ENCODE measurements at regions not wholly inside any gene's neighbourhood (a gene's known extent, or its start where the extent isn't known, plus 50 kb on each side); places are given as distances from the start of the nearest gene placed in this dataset.

GRCh38 chr20:42020316-42020715, 402.1 kb upstream of the CHD6 start:
- DNase-seq = no peak
- H3K27ac ChIP-seq = no peak overlapping the region
- H3K4me1 ChIP-seq = no peaks in the 10 kb centered on the region
- H3K27me3 ChIP-seq = no peaks in the 10 kb centered on the region
- 43 to 56% methylated on average over 4 of the region's 4 CpGs for WGBS, 2 donors
- TF ChIP-seq EP300 (IDR thresholded peaks at IDR 0.05) (no peak), POLR2A (IDR thresholded peaks at IDR 0.05) (no peak), POLR2AphosphoS5 (IDR thresholded peaks at IDR 0.05) (no peak)
- TF ChIP-seq, protein P1, sequence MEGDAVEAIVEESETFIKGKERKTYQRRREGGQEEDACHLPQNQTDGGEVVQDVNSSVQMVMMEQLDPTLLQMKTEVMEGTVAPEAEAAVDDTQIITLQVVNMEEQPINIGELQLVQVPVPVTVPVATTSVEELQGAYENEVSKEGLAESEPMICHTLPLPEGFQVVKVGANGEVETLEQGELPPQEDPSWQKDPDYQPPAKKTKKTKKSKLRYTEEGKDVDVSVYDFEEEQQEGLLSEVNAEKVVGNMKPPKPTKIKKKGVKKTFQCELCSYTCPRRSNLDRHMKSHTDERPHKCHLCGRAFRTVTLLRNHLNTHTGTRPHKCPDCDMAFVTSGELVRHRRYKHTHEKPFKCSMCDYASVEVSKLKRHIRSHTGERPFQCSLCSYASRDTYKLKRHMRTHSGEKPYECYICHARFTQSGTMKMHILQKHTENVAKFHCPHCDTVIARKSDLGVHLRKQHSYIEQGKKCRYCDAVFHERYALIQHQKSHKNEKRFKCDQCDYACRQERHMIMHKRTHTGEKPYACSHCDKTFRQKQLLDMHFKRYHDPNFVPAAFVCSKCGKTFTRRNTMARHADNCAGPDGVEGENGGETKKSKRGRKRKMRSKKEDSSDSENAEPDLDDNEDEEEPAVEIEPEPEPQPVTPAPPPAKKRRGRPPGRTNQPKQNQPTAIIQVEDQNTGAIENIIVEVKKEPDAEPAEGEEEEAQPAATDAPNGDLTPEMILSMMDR (IDR thresholded peaks at IDR 0.05) = no peak
- H3K4me3 ChIP-seq = no peak overlapping the region
- no peaks in the 10 kb centered on the region for H3K9me3 ChIP-seq
- no peaks in the 10 kb centered on the region for H3K36me3 ChIP-seq
- intact Hi-C loops (cut with DNase I) = no loop called here

DNA sequence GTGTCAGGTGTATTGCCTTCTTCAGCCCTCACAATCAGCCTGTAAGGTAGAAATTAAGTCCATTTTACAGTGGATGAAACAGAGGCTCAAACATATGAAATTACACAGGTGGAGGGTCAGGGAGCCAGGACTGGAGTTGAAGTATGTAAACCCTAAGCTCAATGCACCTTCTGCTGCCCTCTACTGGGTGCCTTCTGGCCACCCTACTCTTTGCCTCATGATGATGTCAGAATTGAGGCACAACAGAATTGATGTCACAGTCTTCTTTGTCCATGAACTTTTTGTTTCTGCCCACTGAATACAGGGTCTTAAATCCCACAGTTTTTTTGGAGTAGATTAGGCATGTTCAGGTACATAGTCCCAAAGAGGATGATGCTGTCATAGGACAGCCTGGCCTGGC, 400.8 kb upstream of the CHD6 start:
- Histone ChIP-seq H3K4me1 (no peaks in the 10 kb centered on the region), H3K27ac (no peak overlapping the region), H3K9me3 (no peaks in the 10 kb centered on the region), H3K4me3 (no peak overlapping the region), H3K36me3 (no peaks in the 10 kb centered on the region), H3K27me3 (no peaks in the 10 kb centered on the region)
- intact Hi-C loops (cut with DNase I) = no loop called here
- no peak for DNase-seq
- TF ChIP-seq POLR2AphosphoS5 (IDR thresholded peaks at IDR 0.05) (no peak), POLR2A (IDR thresholded peaks at IDR 0.05) (no peak), EP300 (IDR thresholded peaks at IDR 0.05) (no peak)
- TF ChIP-seq, protein P1 (IDR thresholded peaks at IDR 0.05) = no peak

GRCh38 chr20:42010090-42010489, 391.9 kb upstream of the CHD6 start:
- intact Hi-C loops (cut with DNase I) = no loop called here
- Histone ChIP-seq H3K4me3 (no peak overlapping the region), H3K27me3 (no peaks in the 10 kb centered on the region), H3K36me3 (no peaks in the 10 kb centered on the region), H3K4me1 (no peaks in the 10 kb centered on the region), H3K27ac (no peak overlapping the region), H3K9me3 (no peaks in the 10 kb centered on the region)
- WGBS, 2 donors = 53 to 69% methylated on average over 3 of the region's 3 CpGs
- TF ChIP-seq POLR2A (IDR thresholded peaks at IDR 0.05) = no peak
- TF ChIP-seq, protein P1 (IDR thresholded peaks at IDR 0.05) = no peak
- no peak for TF ChIP-seq POLR2AphosphoS5 (IDR thresholded peaks at IDR 0.05)
- no peak for TF ChIP-seq EP300 (IDR thresholded peaks at IDR 0.05)
- no peak for DNase-seq

DNA sequence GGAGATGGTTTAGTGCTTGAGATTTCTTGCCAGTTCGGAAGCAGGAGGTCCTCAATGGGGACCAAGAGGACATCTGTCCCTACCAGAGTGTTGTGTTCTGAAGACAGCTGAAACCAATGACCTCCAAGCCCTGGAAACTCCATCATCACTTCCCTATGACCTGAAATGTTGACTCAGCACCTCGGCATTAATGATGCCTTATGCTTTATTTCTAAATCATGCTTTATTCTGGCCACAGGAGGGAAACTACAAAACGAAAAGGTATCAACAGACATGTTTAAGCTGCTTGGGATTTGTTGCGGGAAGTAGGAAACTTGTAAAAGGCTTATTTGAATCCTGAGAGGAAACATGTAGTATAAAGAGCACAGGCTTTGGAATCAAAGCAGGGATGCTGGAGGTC, 389.1 kb upstream of the CHD6 start:
- Histone ChIP-seq H3K27ac (no peak overlapping the region), H3K9me3 (no peaks in the 10 kb centered on the region), H3K4me1 (no peaks in the 10 kb centered on the region), H3K4me3 (no peak overlapping the region), H3K36me3 (no peaks in the 10 kb centered on the region), H3K27me3 (no peaks in the 10 kb centered on the region)
- 70 to 80% methylated on average over 4 of the region's 4 CpGs for WGBS, 2 donors
- TF ChIP-seq EP300 (IDR thresholded peaks at IDR 0.05) (no peak), POLR2A (IDR thresholded peaks at IDR 0.05) (no peak), POLR2AphosphoS5 (IDR thresholded peaks at IDR 0.05) (no peak)
- TF ChIP-seq, protein P1 (IDR thresholded peaks at IDR 0.05) = no peak
- intact Hi-C loops (cut with DNase I) = no loop called here
- DNase-seq = no peak

DNA sequence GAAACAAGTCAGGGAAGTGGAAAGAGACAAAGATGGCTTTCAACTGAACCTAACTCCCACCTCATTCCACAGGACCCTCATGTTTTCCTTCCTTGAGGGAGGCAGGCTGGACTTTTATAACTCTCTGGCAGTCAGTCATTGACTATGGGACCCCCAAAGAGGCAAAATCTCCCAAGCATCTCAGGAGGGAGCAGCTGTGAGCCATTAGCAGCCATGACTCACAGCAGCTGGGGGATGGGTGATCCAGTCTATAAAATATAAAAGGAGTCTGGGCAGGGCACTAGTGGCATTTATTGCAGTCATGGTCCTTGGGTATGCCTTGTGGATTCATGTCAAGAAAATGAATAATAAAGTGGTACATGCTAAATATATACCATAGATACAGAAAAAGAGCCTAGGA, 387.0 kb upstream of the CHD6 start:
- Histone ChIP-seq H3K9me3 (no peaks in the 10 kb centered on the region), H3K27me3 (no peaks in the 10 kb centered on the region), H3K36me3 (no peaks in the 10 kb centered on the region), H3K4me1 (no peaks in the 10 kb centered on the region), H3K4me3 (no peak overlapping the region), H3K27ac (no peak overlapping the region)
- intact Hi-C loops (cut with DNase I) = no loop called here
- DNase-seq = no peak
- no peak for TF ChIP-seq POLR2AphosphoS5 (IDR thresholded peaks at IDR 0.05)
- TF ChIP-seq POLR2A (IDR thresholded peaks at IDR 0.05) = no peak
- TF ChIP-seq, protein P1 (IDR thresholded peaks at IDR 0.05) = no peak
- TF ChIP-seq EP300 (IDR thresholded peaks at IDR 0.05) = no peak
